GM19397 (cell line): ENCODE measurements at regions not wholly inside any gene's neighbourhood (a gene's known extent, or its start where the extent isn't known, plus 50 kb on each side); places are given as distances from the start of the nearest gene placed in this dataset.
"Not testable (repeated sequence)": the region's sequence is repeated elsewhere in the genome, so short reads cannot be mapped to it uniquely, and the experiment has no call there.

Source experiments
- ATAC-seq: cut with Tn5 transposase; IDR thresholded peaks from one replicate; pipeline ENCODE4 v1.9.1; 2021; ENCODE audit warnings: mild to moderate bottlenecking, moderate library complexity; ENCODE audit not compliant: unreplicated experiment

- ATAC-seq, result no peak
Measured at GRCh38 chr13:78540058-78540457, 63.3 kb downstream of the POU4F1 start.

DNA sequence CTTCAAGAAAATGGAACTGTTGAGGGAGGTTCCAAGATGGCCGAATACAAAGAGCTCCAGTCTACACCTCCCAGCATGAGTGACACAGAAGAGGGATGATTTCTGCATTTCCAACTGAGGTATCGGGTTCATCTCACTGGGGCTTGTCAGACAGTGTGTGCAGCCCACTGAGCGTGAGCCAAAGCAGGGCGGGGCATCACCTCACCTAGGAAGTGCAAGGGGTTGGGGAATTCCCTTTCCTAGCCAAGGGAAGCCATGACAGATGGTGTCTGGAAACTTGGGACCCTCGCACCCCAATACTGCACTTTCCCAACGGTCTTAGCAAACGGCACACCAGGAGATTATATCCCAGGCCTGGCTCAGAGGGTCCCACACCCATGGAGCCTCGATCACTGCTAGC is 77.3 kb downstream of the POU4F1 start:
- ATAC-seq, result not testable (repeated sequence)

GRCh38 chr13:78524936-78525335 is 78.4 kb downstream of the POU4F1 start:
- no peak for ATAC-seq

DNA sequence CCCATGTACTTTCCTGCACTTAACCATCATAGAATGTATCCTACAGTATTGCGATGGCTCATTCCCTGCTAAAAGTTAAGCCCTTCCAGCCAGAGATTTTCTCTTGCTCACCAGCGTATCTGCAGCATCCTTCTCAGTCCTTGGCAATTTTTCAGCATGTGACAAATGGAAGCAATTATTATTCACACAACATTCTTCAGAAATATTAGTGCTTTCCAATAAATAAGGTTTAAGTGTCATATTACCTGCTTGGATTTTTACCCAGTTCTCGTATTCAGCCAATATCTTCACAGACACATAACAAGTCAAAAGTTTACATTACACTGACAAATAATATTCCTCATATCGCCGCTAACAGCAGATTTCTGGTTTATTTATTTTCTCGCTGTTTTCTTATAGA is 82.3 kb downstream of the POU4F1 start:
- no peak for ATAC-seq

DNA sequence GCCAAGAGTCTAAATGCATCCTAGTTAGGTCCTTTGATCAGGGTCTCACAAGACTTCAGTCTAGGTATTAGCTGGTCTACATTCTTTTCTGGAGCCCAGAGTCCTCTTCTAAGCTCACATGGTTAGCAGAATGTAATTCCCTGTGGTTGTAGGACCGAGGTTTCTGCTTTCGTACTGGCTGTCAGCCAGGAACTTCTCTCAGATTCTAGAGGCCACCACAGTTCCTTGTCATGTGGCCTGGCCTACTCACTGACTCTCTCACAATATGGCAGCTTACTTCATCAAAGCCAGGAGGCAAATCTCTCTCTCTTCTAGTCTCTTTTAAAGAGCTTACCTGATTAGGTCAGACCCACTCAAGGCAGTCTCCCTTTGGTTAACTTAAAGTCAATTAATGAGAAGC is 82.9 kb downstream of the POU4F1 start:
- ATAC-seq, result no peak

- not testable (repeated sequence) for ATAC-seq
Measured at GRCh38 chr13:78518482-78518881, 84.9 kb downstream of the POU4F1 start.

GRCh38 chr13:78499802-78500201 is 103.5 kb downstream of the POU4F1 start:
- ATAC-seq, result no peak

- ATAC-seq, result no peak
Measured at GRCh38 chr13:78497702-78498355, 105.5 kb downstream of the POU4F1 start.

- ATAC-seq, result no peak
Measured at GRCh38 chr13:78491978-78492377, 111.4 kb downstream of the POU4F1 start.

DNA sequence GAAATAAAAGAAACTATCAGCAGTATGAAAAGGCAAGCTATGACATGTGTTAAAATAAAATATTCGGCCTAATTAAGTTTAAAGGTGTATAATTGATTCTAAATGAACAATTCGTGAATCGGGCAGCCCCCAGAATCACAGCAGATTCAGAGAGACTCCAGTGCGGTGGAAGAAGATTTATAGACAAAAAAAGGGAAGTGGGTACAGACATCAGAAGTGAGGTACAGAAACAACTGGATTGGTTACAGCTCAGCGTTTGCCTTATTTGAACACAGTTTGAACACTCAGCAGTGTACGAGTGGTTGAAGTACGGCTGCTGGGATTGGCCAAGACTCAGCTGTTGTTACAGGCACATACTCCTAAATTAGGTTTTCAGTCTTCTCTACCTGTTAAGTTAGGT is 113.1 kb downstream of the POU4F1 start:
- not testable (repeated sequence) for ATAC-seq

- ATAC-seq, result no peak
Measured at GRCh38 chr13:78487707-78488106, 115.6 kb downstream of the POU4F1 start.

DNA sequence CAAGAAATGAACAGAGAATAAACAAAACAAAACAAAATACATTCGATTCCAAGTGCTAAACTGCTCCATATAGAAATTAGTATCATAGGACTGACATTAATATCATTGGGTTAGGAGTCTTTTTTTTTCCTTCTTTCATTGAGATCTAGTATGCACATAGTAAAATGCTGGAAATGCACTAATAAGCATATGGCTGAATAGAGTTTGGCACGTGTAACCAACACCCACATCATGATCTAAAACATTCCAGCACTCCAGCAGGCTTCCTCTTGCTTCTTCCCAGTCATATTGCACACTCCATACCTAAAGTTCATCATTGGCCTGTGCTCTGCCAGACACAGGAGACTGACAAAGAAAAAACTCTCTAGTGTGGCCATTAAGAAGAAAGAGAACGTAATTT is 117.5 kb downstream of the POU4F1 start:
- no peak for ATAC-seq

- ATAC-seq, result no peak
Measured at GRCh38 chr13:78478183-78478582, 125.2 kb downstream of the POU4F1 start.

- ATAC-seq, result no peak
Measured at GRCh38 chr13:78476910-78477309, 126.4 kb downstream of the POU4F1 start.

- no peak for ATAC-seq
Measured at GRCh38 chr13:78468621-78469020, 134.7 kb downstream of the POU4F1 start.

DNA sequence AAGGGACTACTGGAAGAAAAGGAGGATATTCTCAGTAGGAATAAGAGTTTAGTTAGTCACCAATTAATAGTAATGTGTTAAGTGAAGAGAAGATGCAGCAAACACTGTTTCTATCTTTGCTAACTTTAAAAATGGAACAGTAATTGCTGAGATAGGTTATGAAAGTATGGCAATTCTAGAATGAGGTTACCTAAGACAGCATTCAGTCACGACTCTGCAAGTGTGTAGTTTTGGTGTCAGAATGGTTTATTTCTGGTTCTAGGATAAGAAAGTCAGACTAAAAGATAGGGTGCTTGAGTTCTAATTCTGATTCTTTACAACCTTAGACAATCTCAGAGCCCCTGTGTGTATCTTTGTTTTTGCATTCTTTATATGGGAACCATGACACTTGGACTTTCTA is 138.1 kb downstream of the POU4F1 start:
- no peak for ATAC-seq

DNA sequence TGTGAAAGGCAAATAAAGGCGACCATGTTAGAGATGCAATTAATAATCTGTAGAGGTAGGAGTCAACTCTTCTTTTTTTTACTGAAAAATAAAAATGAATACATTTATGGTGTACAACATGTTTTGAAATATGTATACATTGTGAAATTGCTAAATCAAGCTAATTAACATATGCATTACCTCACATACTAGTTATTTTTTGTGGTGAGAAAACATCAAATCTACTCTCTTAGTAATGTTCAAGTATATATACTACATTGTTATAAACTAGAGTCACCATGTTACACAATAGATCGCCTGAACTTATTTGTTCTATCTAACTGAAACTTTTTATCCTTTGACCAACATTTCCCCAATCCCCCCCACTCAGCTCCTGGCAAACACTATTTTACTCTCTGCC is 143.2 kb downstream of the POU4F1 start:
- ATAC-seq, result no peak

DNA sequence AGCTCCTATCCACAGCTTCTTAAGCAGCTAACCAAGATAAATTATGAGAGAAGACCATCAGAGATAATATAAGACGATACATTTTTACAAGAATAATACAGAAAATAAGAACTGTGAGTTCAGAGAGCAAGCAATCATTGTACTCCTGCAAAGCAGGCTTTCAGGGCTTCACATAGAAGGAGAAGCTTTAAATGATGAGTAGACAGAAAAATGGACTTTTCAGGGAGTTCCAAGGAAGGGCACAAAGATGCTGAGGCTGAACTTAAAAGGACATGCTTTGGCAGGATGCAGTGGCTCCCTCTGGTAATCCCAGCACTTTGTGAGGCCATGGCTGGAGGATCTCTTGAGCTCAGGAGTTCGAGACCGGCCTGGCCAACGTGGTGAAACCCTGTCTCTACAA is 159.5 kb downstream of the POU4F1 start:
- ATAC-seq, result no peak

DNA sequence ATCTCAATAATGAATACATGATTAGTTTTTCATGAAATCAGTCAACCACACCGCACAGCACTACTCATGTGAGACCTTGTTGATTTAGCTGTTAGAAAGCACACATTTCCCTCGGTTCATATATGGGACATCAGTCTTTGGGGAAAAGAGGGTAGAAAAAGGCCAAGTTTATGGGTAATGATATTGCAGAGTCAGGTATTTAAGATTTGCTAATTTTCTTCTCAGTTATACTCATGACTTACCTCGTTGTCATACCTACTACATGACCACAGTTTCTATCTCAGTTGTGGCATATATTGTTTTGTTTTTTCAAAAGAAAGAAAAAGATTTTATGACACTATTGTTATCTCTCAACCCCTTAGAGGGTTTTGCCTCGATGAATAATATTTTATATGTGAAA is 165.6 kb downstream of the POU4F1 start:
- ATAC-seq, result no peak

GRCh38 chr13:78436311-78436710 is 167.0 kb downstream of the POU4F1 start:
- ATAC-seq, result no peak

DNA sequence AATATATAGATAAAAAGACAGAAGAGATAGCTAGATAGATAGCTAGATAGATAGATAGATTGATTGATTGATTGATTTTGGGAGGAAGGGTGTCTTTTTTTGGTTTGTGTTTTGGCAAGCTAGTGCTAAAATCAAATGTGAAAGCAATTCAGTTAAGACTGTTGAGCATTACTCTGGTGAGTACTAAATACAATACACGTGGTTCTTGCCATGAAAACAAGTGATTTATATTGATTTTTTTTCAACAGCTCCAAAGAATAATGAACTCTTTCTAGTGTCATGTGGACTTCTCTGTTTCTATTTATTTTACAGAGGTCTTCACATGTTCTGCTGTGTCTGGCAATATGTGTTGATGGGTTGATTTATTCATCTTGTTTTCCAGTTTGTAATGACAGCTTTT is 172.0 kb downstream of the POU4F1 start:
- no peak for ATAC-seq

- ATAC-seq, result no peak
Measured at GRCh38 chr13:78430811-78431210, 172.5 kb downstream of the POU4F1 start.

DNA sequence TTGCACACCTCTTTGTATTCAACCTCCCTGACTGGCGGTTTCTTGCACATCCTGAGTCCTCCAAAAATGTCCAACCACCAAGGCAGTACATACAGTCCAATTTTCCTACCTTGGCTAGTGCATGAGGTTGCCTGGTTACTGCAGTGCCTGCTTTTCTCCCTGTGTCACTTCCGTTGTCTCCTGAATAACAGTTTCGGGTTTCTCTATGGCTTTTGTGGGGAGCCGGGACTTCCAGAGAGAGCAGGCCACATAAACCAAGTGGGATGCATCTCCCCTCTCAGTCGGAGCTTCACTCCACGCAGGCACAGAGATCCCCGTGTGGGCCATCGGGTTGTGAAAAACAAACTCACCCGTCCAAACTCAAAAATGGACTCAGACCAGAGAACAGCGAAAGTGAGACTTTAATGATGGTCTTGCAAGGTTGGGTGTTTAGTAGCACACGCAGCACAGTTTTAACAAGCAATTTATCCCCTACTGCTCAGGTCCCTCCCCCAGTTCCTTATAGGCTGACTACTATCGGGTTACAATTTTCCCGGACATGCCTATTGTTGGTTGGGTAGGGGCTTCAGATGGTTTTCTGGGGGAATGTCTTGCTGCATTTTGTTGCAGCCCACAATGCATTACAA is 173.1 kb downstream of the POU4F1 start:
- no peak for ATAC-seq
